HCT116 (cell line): ENCODE measurements at regions not wholly inside any gene's neighbourhood (a gene's known extent, or its start where the extent isn't known, plus 50 kb on each side); places are given as distances from the start of the nearest gene placed in this dataset.

ENCODE experiments used
- EZH2 ChIP-seq: fragments of 200-600 bp; sonication (generic); IDR thresholded peaks from 2 replicates; pipeline ENCODE4 v1.6.1; 2017; ENCODE audit warnings: antibody characterized with exemption, mixed run types
- EZH2phosphoT487 ChIP-seq: fragments of 200-600 bp; IDR thresholded peaks from 2 replicates; pipeline ENCODE4 v1.6.1; 2018; ENCODE audit warnings: antibody characterized with exemption, borderline replicate concordance
- FOSL1 ChIP-seq: IDR thresholded peaks from 2 replicates; pipeline ENCODE4 v1.6.1; 2012; ENCODE audit warnings: low read depth
- JUND ChIP-seq: IDR thresholded peaks from 2 replicates; pipeline ENCODE4 v1.6.1; 2012
- MAX ChIP-seq: IDR thresholded peaks from 2 replicates; pipeline ENCODE4 v1.6.1; 2012
- POLR2A ChIP-seq: IDR thresholded peaks from 2 replicates; pipeline ENCODE4 v1.7.0; 2011; ENCODE audit warnings: borderline replicate concordance; ENCODE audit not compliant: insufficient read depth, insufficient read length; ENCODE audit errors: extremely low read depth
- SRF ChIP-seq: IDR thresholded peaks from 2 replicates; pipeline ENCODE4 v1.6.1; 2012; ENCODE audit warnings: low read depth
- YY1 ChIP-seq: IDR thresholded peaks from 2 replicates; pipeline ENCODE4 v1.6.1; 2011; ENCODE audit warnings: low read length, low read depth, moderate library complexity, mild to moderate bottlenecking; ENCODE audit not compliant: insufficient replicate concordance; ENCODE audit errors: extremely low read depth
- ZFX ChIP-seq: fragments of 450-650 bp; IDR thresholded peaks from 2 replicates; pipeline ENCODE4 v1.6.1; 2017
- TF ChIP-seq, protein P1 (sequence below), 3 experiments: fragments of 200-600 bp in 1 of 3; sonication (generic) in 1 of 3; IDR thresholded peaks in 2 of 3; conservative IDR thresholded peaks in 1 of 3; 2 replicates each; pipeline ENCODE4 v1.5.1; 2012 to 2017; ENCODE audit warnings: low read depth in 2 of 3, low read length in 2 of 3, antibody characterized with exemption in 1 of 3, borderline replicate concordance in 1 of 3, control low read depth in 1 of 3, mild to moderate bottlenecking in 1 of 3, mixed read lengths in 1 of 3, mixed run types in 1 of 3, moderate library complexity in 1 of 3; ENCODE audit not compliant: insufficient read depth in 1 of 3
- TF ChIP-seq, protein P2 (sequence below): IDR thresholded peaks from 2 replicates; pipeline ENCODE4 v1.6.1; 2011; ENCODE audit warnings: mild to moderate bottlenecking, low read length, moderate library complexity; ENCODE audit not compliant: insufficient replicate concordance; ENCODE audit errors: extremely low read depth

GRCh38 chr2:103664690-103665089 lies 902.9 kb downstream of the TMEM182 start:
- TF ChIP-seq, protein P1, sequence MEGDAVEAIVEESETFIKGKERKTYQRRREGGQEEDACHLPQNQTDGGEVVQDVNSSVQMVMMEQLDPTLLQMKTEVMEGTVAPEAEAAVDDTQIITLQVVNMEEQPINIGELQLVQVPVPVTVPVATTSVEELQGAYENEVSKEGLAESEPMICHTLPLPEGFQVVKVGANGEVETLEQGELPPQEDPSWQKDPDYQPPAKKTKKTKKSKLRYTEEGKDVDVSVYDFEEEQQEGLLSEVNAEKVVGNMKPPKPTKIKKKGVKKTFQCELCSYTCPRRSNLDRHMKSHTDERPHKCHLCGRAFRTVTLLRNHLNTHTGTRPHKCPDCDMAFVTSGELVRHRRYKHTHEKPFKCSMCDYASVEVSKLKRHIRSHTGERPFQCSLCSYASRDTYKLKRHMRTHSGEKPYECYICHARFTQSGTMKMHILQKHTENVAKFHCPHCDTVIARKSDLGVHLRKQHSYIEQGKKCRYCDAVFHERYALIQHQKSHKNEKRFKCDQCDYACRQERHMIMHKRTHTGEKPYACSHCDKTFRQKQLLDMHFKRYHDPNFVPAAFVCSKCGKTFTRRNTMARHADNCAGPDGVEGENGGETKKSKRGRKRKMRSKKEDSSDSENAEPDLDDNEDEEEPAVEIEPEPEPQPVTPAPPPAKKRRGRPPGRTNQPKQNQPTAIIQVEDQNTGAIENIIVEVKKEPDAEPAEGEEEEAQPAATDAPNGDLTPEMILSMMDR (IDR thresholded peaks at IDR 0.05 in 2 of 3, conservative IDR thresholded peaks at IDR 0.05 in 1 of 3; ENCODE audit: borderline replicate concordance in 1 of 3, insufficient read depth in 1 of 3, low read depth in 2 of 3, low read length in 2 of 3) = no peak
- no peak for TF ChIP-seq EZH2
- TF ChIP-seq YY1 = no peak
- TF ChIP-seq FOSL1 = no peak
- no peak for TF ChIP-seq JUND
- TF ChIP-seq POLR2A = no peak
- TF ChIP-seq SRF = no peak
- TF ChIP-seq, protein P2, sequence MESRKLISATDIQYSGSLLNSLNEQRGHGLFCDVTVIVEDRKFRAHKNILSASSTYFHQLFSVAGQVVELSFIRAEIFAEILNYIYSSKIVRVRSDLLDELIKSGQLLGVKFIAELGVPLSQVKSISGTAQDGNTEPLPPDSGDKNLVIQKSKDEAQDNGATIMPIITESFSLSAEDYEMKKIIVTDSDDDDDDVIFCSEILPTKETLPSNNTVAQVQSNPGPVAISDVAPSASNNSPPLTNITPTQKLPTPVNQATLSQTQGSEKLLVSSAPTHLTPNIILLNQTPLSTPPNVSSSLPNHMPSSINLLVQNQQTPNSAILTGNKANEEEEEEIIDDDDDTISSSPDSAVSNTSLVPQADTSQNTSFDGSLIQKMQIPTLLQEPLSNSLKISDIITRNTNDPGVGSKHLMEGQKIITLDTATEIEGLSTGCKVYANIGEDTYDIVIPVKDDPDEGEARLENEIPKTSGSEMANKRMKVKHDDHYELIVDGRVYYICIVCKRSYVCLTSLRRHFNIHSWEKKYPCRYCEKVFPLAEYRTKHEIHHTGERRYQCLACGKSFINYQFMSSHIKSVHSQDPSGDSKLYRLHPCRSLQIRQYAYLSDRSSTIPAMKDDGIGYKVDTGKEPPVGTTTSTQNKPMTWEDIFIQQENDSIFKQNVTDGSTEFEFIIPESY = no peak
- no peak for TF ChIP-seq MAX
- TF ChIP-seq EZH2phosphoT487 = no peak
- no peak for TF ChIP-seq ZFX
